GM20431 (cell line): ENCODE measurements at regions not wholly inside any gene's neighbourhood (a gene's known extent, or its start where the extent isn't known, plus 50 kb on each side); places are given as distances from the start of the nearest gene placed in this dataset.

Experiments used
- in situ Hi-C: fragments of 300-500 bp; cut with MseI, MboI; formaldehyde crosslinking; loops from one replicate; pipeline ENCODE4 v1.15.0; 2020; ENCODE audit warnings: low sequenced_read_pairs; ENCODE audit not compliant: unreplicated experiment

- in situ Hi-C loops, result no loop called here
Measured at GRCh38 chr4:180650273-180650672, 1592.9 kb upstream of the TENM3 start.

- in situ Hi-C loops, result no loop called here
Measured at GRCh38 chr4:180652533-180652932, 1590.7 kb upstream of the TENM3 start.

- in situ Hi-C loops, result no loop called here
Measured at GRCh38 chr4:180655886-180656285, 1587.3 kb upstream of the TENM3 start.

- in situ Hi-C loops, result no loop called here
Measured at GRCh38 chr4:180657881-180658280, 1585.3 kb upstream of the TENM3 start.

GRCh38 chr4:180664766-180665368, 1578.3 kb upstream of the TENM3 start:
- in situ Hi-C loops, result no loop called here

- in situ Hi-C loops, result no loop called here
Measured at GRCh38 chr4:180665481-180665880, 1577.7 kb upstream of the TENM3 start.

GRCh38 chr4:180665994-180666824, 1577.0 kb upstream of the TENM3 start:
- in situ Hi-C loops, result no loop called here

GRCh38 chr4:180668732-180669131, 1574.5 kb upstream of the TENM3 start:
- in situ Hi-C loops, result no loop called here

- in situ Hi-C loops, result loop anchor here (10.0 kb wide), 1 partner anchor 795 kb away; no protein-coding TSS in a partner anchor
Measured at GRCh38 chr4:180669680-180670079, 1573.5 kb upstream of the TENM3 start.

- in situ Hi-C loops, result loop anchor here (10.0 kb wide), 1 partner anchor 800 kb away; no protein-coding TSS in a partner anchor
Measured at GRCh38 chr4:180674619-180675358, 1568.4 kb upstream of the TENM3 start.

GRCh38 chr4:180675359-180675650, 1567.9 kb upstream of the TENM3 start:
- in situ Hi-C loops, result loop anchor here (10.0 kb wide), 1 partner anchor 801 kb away; no protein-coding TSS in a partner anchor

GRCh38 chr4:180680305-180680704, 1562.9 kb upstream of the TENM3 start:
- in situ Hi-C loops, result no loop called here

GRCh38 chr4:180682776-180683175, 1560.4 kb upstream of the TENM3 start:
- in situ Hi-C loops, result no loop called here

- in situ Hi-C loops, result no loop called here
Measured at GRCh38 chr4:180683186-180683585, 1560.0 kb upstream of the TENM3 start.

GRCh38 chr4:180688480-180688879, 1554.7 kb upstream of the TENM3 start:
- in situ Hi-C loops, result no loop called here

GRCh38 chr4:180694875-180695274, 1548.3 kb upstream of the TENM3 start:
- in situ Hi-C loops, result no loop called here

GRCh38 chr4:180695851-180696250, 1547.4 kb upstream of the TENM3 start:
- in situ Hi-C loops, result no loop called here

- in situ Hi-C loops, result no loop called here
Measured at GRCh38 chr4:180696460-180697092, 1546.6 kb upstream of the TENM3 start.

GRCh38 chr4:180698550-180699195, 1544.5 kb upstream of the TENM3 start:
- in situ Hi-C loops, result no loop called here

- in situ Hi-C loops, result no loop called here
Measured at GRCh38 chr4:180706766-180707165, 1536.4 kb upstream of the TENM3 start.
